ENCODE measurements at regions not wholly inside any gene's neighbourhood (a gene's known extent, or its start where the extent isn't known, plus 50 kb on each side); places are given as distances from the start of the nearest gene placed in this dataset.
A peak's percentile ranks its signal among the peaks of the same experiment; 100 is the strongest.

DNA sequence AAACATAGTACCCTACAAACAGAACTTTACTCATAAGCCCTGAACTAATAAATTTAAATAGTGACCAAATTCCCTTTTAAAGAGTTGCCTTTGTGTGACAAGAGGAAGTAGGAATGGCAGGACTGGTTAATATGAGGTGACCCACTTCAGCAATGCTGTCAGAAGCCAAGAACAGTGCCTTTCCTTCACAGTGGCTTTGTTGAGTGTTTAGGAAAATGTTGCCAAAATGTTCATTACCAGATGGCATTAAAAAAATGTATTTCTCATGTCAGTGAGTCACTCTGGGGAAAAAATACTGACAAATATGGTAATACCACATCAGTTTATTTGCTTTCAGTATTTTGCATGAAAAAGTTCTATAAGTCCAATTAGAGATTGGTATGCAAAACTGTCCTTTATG lies 103.3 kb downstream of the DIRAS2 start:
- H3K4me3 ChIP-seq = no peak overlapping the region
- no peak for DNase-seq
- H3K4me1 ChIP-seq (replicated peaks in 1 of 2) = no peaks in the 10 kb centered on the region
- TF ChIP-seq, protein P1, sequence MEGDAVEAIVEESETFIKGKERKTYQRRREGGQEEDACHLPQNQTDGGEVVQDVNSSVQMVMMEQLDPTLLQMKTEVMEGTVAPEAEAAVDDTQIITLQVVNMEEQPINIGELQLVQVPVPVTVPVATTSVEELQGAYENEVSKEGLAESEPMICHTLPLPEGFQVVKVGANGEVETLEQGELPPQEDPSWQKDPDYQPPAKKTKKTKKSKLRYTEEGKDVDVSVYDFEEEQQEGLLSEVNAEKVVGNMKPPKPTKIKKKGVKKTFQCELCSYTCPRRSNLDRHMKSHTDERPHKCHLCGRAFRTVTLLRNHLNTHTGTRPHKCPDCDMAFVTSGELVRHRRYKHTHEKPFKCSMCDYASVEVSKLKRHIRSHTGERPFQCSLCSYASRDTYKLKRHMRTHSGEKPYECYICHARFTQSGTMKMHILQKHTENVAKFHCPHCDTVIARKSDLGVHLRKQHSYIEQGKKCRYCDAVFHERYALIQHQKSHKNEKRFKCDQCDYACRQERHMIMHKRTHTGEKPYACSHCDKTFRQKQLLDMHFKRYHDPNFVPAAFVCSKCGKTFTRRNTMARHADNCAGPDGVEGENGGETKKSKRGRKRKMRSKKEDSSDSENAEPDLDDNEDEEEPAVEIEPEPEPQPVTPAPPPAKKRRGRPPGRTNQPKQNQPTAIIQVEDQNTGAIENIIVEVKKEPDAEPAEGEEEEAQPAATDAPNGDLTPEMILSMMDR (IDR thresholded peaks at IDR 0.05) = no peak
- no peaks in the 10 kb centered on the region for H3K36me3 ChIP-seq (replicated peaks in 1 of 2)
- no peaks in the 10 kb centered on the region for H3K9me3 ChIP-seq (replicated peaks in 1 of 3)
- no peak overlapping the region for H3K27ac ChIP-seq
- intact Hi-C loops (cut with DNase I) = no loop called here
- peaks cover 1% of the 10 kb centered on the region for H3K27me3 ChIP-seq

DNA sequence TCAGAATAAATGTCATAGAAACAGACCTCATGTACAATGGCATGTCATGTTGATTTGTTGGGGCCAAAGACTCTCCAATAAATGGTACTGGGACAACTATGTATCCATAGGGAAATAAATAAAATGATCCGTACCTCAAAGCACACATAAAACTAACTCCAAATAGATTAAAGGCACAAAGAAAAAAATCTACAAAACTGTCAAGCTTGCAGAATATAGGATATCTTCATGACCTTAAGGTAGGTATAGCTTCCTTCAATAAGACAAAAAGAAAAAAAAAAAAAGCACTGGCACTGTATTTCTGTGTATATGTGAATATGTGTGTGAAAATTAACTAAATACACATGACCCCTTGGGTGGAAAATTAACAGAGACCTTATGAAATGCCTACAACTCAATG lies 101.9 kb downstream of the DIRAS2 start:
- no peak for DNase-seq
- intact Hi-C loops (cut with DNase I) = no loop called here
- Histone ChIP-seq H3K4me1 (replicated peaks in 1 of 2) (peaks cover 0 to under 1% of the 10 kb centered on the region in 2 donors), H3K27me3 (no peaks in the 10 kb centered on the region), H3K4me3 (no peak overlapping the region), H3K9me3 (replicated peaks in 1 of 3) (no peaks in the 10 kb centered on the region), H3K36me3 (replicated peaks in 1 of 2) (no peaks in the 10 kb centered on the region), H3K27ac (no peak overlapping the region)
- no peak for TF ChIP-seq POLR2A (IDR thresholded peaks at IDR 0.05)
- TF ChIP-seq, protein P1 (IDR thresholded peaks at IDR 0.05) = no peak
- WGBS, 4 donors = 33 to 89% (median 78%) methylated on average over 1 of the region's 1 CpG

DNA sequence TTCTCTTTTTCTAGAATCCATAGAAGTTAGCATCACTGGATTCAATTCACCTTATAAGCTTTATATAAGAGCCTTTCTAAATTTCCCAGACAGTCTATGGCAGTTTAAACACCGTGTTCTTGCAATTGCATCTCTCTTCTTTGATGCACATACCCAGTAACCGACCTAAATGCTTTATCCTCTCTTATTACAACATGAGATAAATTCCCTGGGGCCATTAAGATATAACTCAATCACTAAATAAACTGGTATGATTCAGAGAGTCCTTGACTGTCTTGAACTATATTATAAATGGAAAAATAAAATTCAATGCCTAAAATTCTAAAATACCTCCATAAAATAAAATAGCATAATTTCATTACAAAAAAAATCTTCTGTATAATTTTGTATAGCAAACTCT lies 98.1 kb downstream of the DIRAS2 start:
- H3K27me3 ChIP-seq = no peaks in the 10 kb centered on the region
- TF ChIP-seq, protein P1 (IDR thresholded peaks at IDR 0.05) = no peak
- no peak for TF ChIP-seq POLR2A (IDR thresholded peaks at IDR 0.05)
- intact Hi-C loops (cut with DNase I) = no loop called here
- peaks cover 0 to 4% of the 10 kb centered on the region in 2 donors for H3K4me1 ChIP-seq (replicated peaks in 1 of 2)
- WGBS, 4 donors = 65 to 70% (median 67%) methylated on average over 2 of the region's 2 CpGs
- DNase-seq = no peak
- H3K9me3 ChIP-seq (replicated peaks in 1 of 3) = peaks cover 0 to 7% (median 0%) of the 10 kb centered on the region in 3 donors
- H3K36me3 ChIP-seq (replicated peaks in 1 of 2) = no peaks in the 10 kb centered on the region
- no peak overlapping the region for H3K4me3 ChIP-seq
- no peak overlapping the region for H3K27ac ChIP-seq

DNA sequence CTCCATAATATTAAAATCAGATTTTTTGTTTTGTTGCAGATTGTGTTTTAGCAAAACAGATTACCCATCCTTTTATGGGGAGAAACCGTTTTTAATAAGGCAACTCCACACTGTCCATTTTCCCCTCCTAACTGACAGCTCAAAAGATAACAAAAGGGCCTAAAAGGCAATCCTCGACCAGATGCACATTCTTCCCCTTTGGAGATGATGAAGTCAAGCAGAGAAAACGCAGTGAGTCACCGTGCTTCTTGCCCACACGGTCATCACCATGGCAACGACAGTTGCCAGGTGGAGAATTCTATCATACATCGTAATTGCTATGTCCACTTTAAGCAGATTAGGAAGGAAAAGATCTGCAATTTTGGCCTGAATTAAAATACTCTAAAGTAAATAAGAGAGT lies 96.4 kb downstream of the DIRAS2 start:
- peaks cover 0 to 4% of the 10 kb centered on the region in 2 donors for H3K4me1 ChIP-seq (replicated peaks in 1 of 2)
- no peak overlapping the region for H3K4me3 ChIP-seq
- intact Hi-C loops (cut with DNase I) = no loop called here
- no peaks in the 10 kb centered on the region for H3K36me3 ChIP-seq (replicated peaks in 1 of 2)
- DNase-seq = peak in 5 of 7 donors; percentile 4 to 85 (median 26)
- TF ChIP-seq, protein P1 (IDR thresholded peaks at IDR 0.05) = no peak
- no peak for TF ChIP-seq POLR2A (IDR thresholded peaks at IDR 0.05)
- H3K9me3 ChIP-seq (replicated peaks in 1 of 3) = peaks cover 0 to 7% (median 0%) of the 10 kb centered on the region in 3 donors
- no peak overlapping the region for H3K27ac ChIP-seq
- no peaks in the 10 kb centered on the region for H3K27me3 ChIP-seq
- WGBS, 4 donors = 16 to 27% (median 23%) methylated on average over 7 of the region's 7 CpGs
